Subcutaneous abdominal adipose tissue (tissue), 5 donors: ENCODE measurements at regions not wholly inside any gene's neighbourhood (a gene's known extent, or its start where the extent isn't known, plus 50 kb on each side); places are given as distances from the start of the nearest gene placed in this dataset.
"Not testable (repeated sequence)": the region's sequence is repeated elsewhere in the genome, so short reads cannot be mapped to it uniquely, and the experiment has no call there.

Experiments used
- H3K27ac ChIP-seq: one replicate; pipeline ENCODE4 v1.7.0; 2013; ENCODE audit warnings: low read depth, mild to moderate bottlenecking, inconsistent platforms, low read length, moderate library complexity
- H3K27me3 ChIP-seq, 5 donors: one replicate each; pipeline ENCODE4 v1.7.0; 2013; ENCODE audit warnings: low read length in 5 of 5, inconsistent platforms in 1 of 5; ENCODE audit not compliant: control insufficient read depth in 5 of 5, insufficient read depth in 4 of 5
- H3K36me3 ChIP-seq, 5 donors: one replicate each; pipeline ENCODE4 v1.7.0; 2013; ENCODE audit warnings: low read length in 5 of 5; ENCODE audit not compliant: control insufficient read depth in 5 of 5, insufficient read depth in 5 of 5
- H3K4me1 ChIP-seq, 5 donors: one replicate each; pipeline ENCODE4 v1.7.0; 2013; ENCODE audit warnings: low read length in 5 of 5, mild to moderate bottlenecking in 3 of 5, moderate library complexity in 1 of 5; ENCODE audit not compliant: control insufficient read depth in 5 of 5, insufficient read depth in 5 of 5
- H3K4me3 ChIP-seq, 5 donors: one replicate each; pipeline ENCODE4 v1.7.0; 2013; ENCODE audit warnings: low read length in 5 of 5, low read depth in 1 of 5
- H3K9ac ChIP-seq, 5 donors: one replicate each; pipeline ENCODE4 v1.7.0; 2013; ENCODE audit warnings: low read length in 5 of 5, mild to moderate bottlenecking in 4 of 5, moderate library complexity in 3 of 5
- H3K9me3 ChIP-seq, 5 donors: one replicate each; pipeline ENCODE4 v1.7.0; 2013; ENCODE audit warnings: low read length in 5 of 5; ENCODE audit not compliant: control insufficient read depth in 5 of 5
- donor health status: healthy.
- donor health status: healthy.
- donor health status: healthy.
- donor health status: healthy.
- donor health status: healthy.

DNA sequence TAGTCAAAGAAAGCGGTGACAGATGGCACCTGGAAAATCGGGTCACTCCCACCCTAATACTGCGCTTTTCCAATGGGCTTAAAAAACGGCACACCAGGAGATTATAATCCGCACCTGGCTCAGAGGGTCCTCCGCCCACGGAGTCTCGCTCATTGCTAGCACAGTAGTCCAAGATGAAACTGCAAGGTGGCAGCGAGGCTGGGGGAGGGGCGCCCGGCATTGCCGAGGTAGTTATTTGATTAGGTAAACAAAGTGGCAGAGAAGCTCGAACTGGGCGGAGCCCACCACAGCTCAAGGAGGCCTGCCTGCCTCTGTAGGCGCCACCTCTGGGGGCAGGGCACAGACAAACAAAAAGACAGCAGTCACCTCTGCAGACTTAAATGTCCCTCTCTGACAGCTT, 521.1 kb downstream of the ETNK1 start:
- H3K9me3 ChIP-seq, H3K4me3 ChIP-seq, H3K36me3 ChIP-seq, H3K9ac ChIP-seq, H3K27me3 ChIP-seq, H3K27ac ChIP-seq, H3K4me1 ChIP-seq: not testable (repeated sequence)

GRCh38 chr12:23168459-23168858, 543.5 kb downstream of the ETNK1 start:
- H3K27me3 ChIP-seq: no peaks in the 10 kb centered on the region
- H3K9ac ChIP-seq: no peak overlapping the region
- no peak overlapping the region for H3K27ac ChIP-seq
- H3K36me3 ChIP-seq: no peaks in the 10 kb centered on the region
- H3K9me3 ChIP-seq: peaks cover 0 to 5% (median 0%) of the 10 kb centered on the region in 5 donors
- H3K4me3 ChIP-seq: no peak overlapping the region
- no peaks in the 10 kb centered on the region for H3K4me1 ChIP-seq

GRCh38 chr12:23169012-23169695, 544.2 kb downstream of the ETNK1 start:
- no peak overlapping the region for H3K27ac ChIP-seq
- no peak overlapping the region for H3K9ac ChIP-seq
- no peaks in the 10 kb centered on the region for H3K36me3 ChIP-seq

GRCh38 chr12:23169696-23170013, 544.7 kb downstream of the ETNK1 start:
- H3K4me3 ChIP-seq: no peak overlapping the region
- H3K9ac ChIP-seq: no peak overlapping the region
- H3K4me1 ChIP-seq: no peaks in the 10 kb centered on the region
- H3K27ac ChIP-seq: no peak overlapping the region
- no peaks in the 10 kb centered on the region for H3K27me3 ChIP-seq
- no peaks in the 10 kb centered on the region for H3K36me3 ChIP-seq
- H3K9me3 ChIP-seq: peaks cover 0 to 5% (median 0%) of the 10 kb centered on the region in 5 donors

More at GRCh38 chr12:23169012-23169695, 544.2 kb downstream of the ETNK1 start:
- Histone ChIP-seq H3K4me1 (no peaks in the 10 kb centered on the region), H3K27me3 (no peaks in the 10 kb centered on the region), H3K9me3 (peaks cover 0 to 5% (median 0%) of the 10 kb centered on the region in 5 donors), H3K4me3 (no peak overlapping the region)

DNA sequence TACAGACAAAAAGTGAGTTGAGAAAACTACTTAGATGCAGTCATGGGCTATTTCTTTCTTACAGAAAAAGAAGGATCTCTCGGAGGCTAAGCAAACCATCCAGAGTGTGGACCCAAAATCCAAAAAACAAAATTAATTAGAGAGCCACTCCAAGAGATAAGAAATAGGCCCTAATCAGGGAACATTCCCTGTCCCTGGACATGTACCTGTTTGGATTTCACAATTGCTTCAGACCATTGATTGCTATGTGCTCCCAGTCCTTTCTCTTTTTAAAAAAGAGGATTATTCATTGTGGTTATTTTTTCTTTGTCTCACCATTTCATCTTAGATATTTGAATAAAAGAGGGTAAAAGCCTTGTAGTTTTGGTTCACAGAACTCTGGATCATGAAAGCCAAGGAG, 549.9 kb downstream of the ETNK1 start:
- H3K4me1 ChIP-seq: no peaks in the 10 kb centered on the region
- no peak overlapping the region for H3K9ac ChIP-seq
- H3K27ac ChIP-seq: no peak overlapping the region
- H3K9me3 ChIP-seq: no peaks in the 10 kb centered on the region
- no peaks in the 10 kb centered on the region for H3K36me3 ChIP-seq
- no peaks in the 10 kb centered on the region for H3K27me3 ChIP-seq
- H3K4me3 ChIP-seq: no peak overlapping the region

- Histone ChIP-seq H3K27ac (no peak overlapping the region), H3K9me3 (no peaks in the 10 kb centered on the region), H3K27me3 (peaks cover 0 to 3% (median 0%) of the 10 kb centered on the region in 5 donors), H3K9ac (no peak overlapping the region), H3K36me3 (no peaks in the 10 kb centered on the region), H3K4me3 (no peak overlapping the region), H3K4me1 (no peaks in the 10 kb centered on the region)
Observed at GRCh38 chr12:23185346-23185745, 560.4 kb downstream of the ETNK1 start.

DNA sequence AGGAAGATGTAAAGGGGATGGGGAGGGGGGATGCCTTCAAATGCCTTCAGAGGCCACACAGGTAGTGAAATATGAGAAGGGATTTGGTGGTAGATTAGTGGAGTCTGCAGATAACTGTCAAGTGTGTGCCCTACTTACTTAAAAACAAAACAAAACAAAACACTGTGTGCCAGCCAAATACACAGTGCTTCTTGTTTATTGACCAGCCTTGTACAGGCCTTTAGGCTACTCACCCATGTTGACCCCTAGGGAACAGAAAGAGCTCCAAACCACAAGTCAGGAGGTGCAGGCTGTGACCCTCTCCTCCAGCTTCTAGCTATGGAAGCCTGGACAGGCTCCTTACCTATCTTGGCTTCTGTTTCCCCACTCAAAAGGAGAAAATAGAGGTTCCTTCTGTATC, 562.0 kb downstream of the ETNK1 start:
- Histone ChIP-seq H3K4me1 (no peaks in the 10 kb centered on the region), H3K36me3 (no peaks in the 10 kb centered on the region), H3K27ac (no peak overlapping the region), H3K9me3 (no peaks in the 10 kb centered on the region), H3K27me3 (peaks cover 0 to 3% (median 0%) of the 10 kb centered on the region in 5 donors), H3K4me3 (no peak overlapping the region), H3K9ac (no peak overlapping the region)

DNA sequence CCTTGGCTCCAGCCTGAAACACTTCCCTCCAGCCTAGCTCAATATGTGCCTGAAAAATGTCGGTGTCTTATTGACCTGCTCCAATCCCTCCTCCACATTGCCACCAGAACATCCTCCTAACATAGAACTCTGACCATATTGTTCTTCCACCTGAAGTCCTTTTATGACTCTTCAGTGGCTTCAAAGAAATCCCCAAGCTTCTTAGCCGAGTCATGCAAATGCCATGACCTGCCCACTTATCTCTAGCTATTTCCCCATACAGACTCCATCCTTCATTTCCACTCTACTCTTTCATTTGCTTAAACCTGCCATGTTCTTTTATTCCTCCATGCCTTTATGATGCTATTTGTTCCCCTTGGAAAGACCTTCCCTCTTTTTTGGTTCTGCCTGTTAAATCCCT, 568.6 kb downstream of the ETNK1 start:
- Histone ChIP-seq H3K27ac (no peak overlapping the region), H3K36me3 (no peaks in the 10 kb centered on the region), H3K4me1 (no peaks in the 10 kb centered on the region), H3K4me3 (no peak overlapping the region), H3K9me3 (peaks cover 0 to 3% (median 0%) of the 10 kb centered on the region in 5 donors), H3K27me3 (no peaks in the 10 kb centered on the region), H3K9ac (no peak overlapping the region)

DNA sequence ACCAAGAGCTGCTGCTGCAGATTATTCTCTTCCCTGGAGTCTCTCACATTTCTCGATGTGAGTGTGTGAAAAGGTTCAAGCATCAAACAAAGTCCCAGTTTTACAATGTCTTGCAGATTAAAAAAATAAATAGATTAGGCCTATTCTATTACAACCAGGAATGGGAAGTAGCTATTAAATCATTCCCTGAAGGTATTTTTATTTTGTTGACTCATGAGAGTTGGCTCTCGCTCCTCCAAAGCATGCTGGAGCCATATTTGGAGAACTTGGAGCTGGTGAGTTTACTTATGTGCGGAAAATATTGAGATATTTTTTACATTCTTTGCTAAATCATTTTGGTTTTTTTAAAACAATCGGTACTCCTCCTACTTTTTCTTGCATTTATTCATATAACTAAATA, 572.3 kb downstream of the ETNK1 start:
- H3K4me3 ChIP-seq: no peak overlapping the region
- no peaks in the 10 kb centered on the region for H3K36me3 ChIP-seq
- H3K9ac ChIP-seq: no peak overlapping the region
- no peaks in the 10 kb centered on the region for H3K4me1 ChIP-seq
- H3K27ac ChIP-seq: no peak overlapping the region
- H3K27me3 ChIP-seq: no peaks in the 10 kb centered on the region
- H3K9me3 ChIP-seq: peaks cover 0 to 5% (median 3%) of the 10 kb centered on the region in 5 donors

GRCh38 chr12:23202728-23203127, 577.8 kb downstream of the ETNK1 start:
- Histone ChIP-seq H3K9ac (no peak overlapping the region), H3K4me3 (no peak overlapping the region), H3K27ac (no peak overlapping the region), H3K36me3 (no peaks in the 10 kb centered on the region), H3K4me1 (no peaks in the 10 kb centered on the region), H3K27me3 (no peaks in the 10 kb centered on the region), H3K9me3 (peaks cover 0 to 5% (median 0%) of the 10 kb centered on the region in 5 donors)
